ENCODE measurements at regions not wholly inside any gene's neighbourhood (a gene's known extent, or its start where the extent isn't known, plus 50 kb on each side); places are given as distances from the start of the nearest gene placed in this dataset.

- TF ChIP-seq, protein P1, sequence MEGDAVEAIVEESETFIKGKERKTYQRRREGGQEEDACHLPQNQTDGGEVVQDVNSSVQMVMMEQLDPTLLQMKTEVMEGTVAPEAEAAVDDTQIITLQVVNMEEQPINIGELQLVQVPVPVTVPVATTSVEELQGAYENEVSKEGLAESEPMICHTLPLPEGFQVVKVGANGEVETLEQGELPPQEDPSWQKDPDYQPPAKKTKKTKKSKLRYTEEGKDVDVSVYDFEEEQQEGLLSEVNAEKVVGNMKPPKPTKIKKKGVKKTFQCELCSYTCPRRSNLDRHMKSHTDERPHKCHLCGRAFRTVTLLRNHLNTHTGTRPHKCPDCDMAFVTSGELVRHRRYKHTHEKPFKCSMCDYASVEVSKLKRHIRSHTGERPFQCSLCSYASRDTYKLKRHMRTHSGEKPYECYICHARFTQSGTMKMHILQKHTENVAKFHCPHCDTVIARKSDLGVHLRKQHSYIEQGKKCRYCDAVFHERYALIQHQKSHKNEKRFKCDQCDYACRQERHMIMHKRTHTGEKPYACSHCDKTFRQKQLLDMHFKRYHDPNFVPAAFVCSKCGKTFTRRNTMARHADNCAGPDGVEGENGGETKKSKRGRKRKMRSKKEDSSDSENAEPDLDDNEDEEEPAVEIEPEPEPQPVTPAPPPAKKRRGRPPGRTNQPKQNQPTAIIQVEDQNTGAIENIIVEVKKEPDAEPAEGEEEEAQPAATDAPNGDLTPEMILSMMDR (IDR thresholded peaks at IDR 0.05), result no peak
- no peak for TF ChIP-seq POLR2AphosphoS5 (IDR thresholded peaks at IDR 0.05)
These were observed 370.4 kb downstream of the ALG10 start for GRCh38 chr12:34392741-34393085.
